Mesodermal cell (in vitro differentiated cells): ENCODE measurements at regions not wholly inside any gene's neighbourhood (a gene's known extent, or its start where the extent isn't known, plus 50 kb on each side); places are given as distances from the start of the nearest gene placed in this dataset.
A peak's percentile ranks its signal among the peaks of the same experiment; 100 is the strongest.
"Not testable (repeated sequence)": the region's sequence is repeated elsewhere in the genome, so short reads cannot be mapped to it uniquely, and the experiment has no call there.

Source experiments
- H3K27ac ChIP-seq: 2 replicates; pipeline ENCODE4 v1.7.0; 2013; ENCODE audit warnings: mild to moderate bottlenecking, low read depth, low read length, moderate library complexity; ENCODE audit not compliant: severe bottlenecking
- H3K36me3 ChIP-seq: 2 replicates; pipeline ENCODE4 v1.7.1; 2013; ENCODE audit warnings: mild to moderate bottlenecking, low read length, moderate library complexity; ENCODE audit not compliant: control insufficient read depth, insufficient read depth
- H3K4me1 ChIP-seq: one replicate; pipeline ENCODE4 v1.7.1; 2013; ENCODE audit warnings: mild to moderate bottlenecking, low read length; ENCODE audit not compliant: insufficient read depth, control insufficient read depth, poor library complexity, severe bottlenecking
- H3K4me3 ChIP-seq: 2 replicates; pipeline ENCODE4 v1.7.0; 2013; ENCODE audit warnings: low read length, control low read depth, mild to moderate bottlenecking; ENCODE audit not compliant: insufficient read depth, poor library complexity, severe bottlenecking; ENCODE audit errors: extremely low read depth
- H3K9me3 ChIP-seq: 2 replicates; pipeline ENCODE4 v1.7.1; 2013; ENCODE audit warnings: mild to moderate bottlenecking, low read length, moderate library complexity; ENCODE audit not compliant: control insufficient read depth
- WGBS, 2 experiments: methylation state at CpG; one replicate each; pipeline ENCODE4 v1.1.5; 2013; ENCODE audit warnings: missing lambda C conversion rate in 2 of 2; ENCODE audit not compliant: insufficient coverage in 2 of 2; 5-methylcytosine and 5-hydroxymethylcytosine counted together

- Histone ChIP-seq H3K27ac (peak overlapping the region; percentile 23), H3K36me3 (no peaks in the 10 kb centered on the region), H3K9me3 (no peaks in the 10 kb centered on the region), H3K4me3 (no peak overlapping the region), H3K4me1 (no peaks in the 10 kb centered on the region)
- 57 to 78% methylated on average over 10 to 11 of the region's 13 CpGs for WGBS, 2 experiments
Observed at GRCh38 chr6:17212546-17213371, 68.4 kb upstream of the RBM24 start.

GRCh38 chr6:17214106-17214505, 67.1 kb upstream of the RBM24 start:
- no peaks in the 10 kb centered on the region for H3K9me3 ChIP-seq
- no peaks in the 10 kb centered on the region for H3K36me3 ChIP-seq
- no peaks in the 10 kb centered on the region for H3K4me1 ChIP-seq
- H3K4me3 ChIP-seq = no peak overlapping the region
- WGBS, 2 experiments = 90 to 95% methylated on average over 4 to 8 of the region's 9 CpGs
- H3K27ac ChIP-seq = no peak overlapping the region

DNA sequence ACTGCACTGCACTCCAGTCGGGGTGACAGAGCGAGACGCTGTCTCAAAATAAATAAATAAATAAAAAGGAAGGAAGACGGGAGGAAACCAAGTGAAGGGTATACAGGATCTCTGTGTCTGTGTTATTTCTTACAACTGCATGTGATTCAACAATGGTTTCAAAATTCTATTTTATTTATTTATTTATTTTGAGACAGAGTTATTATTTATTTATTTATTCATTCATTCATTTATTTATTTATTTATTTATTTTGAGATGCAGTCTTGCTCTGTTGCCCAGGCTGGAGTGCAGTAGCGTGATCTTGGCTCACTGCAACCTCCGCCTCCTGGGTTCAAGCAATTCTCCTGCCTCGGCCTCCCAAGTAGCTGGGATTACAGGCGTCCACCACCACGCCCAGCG, 64.2 kb upstream of the RBM24 start:
- not testable (repeated sequence) for H3K4me1 ChIP-seq, H3K9me3 ChIP-seq, H3K4me3 ChIP-seq, H3K36me3 ChIP-seq, H3K27ac ChIP-seq
- WGBS, 2 experiments = 93 to 94% methylated on average over 5 to 7 of the region's 10 CpGs

GRCh38 chr6:17218023-17218748, 63.0 kb upstream of the RBM24 start:
- Histone ChIP-seq H3K9me3 (no peaks in the 10 kb centered on the region), H3K4me1 (no peaks in the 10 kb centered on the region), H3K27ac (no peak overlapping the region), H3K4me3 (no peak overlapping the region), H3K36me3 (no peaks in the 10 kb centered on the region)
- WGBS, 2 experiments = 95 to 100% methylated on average over 2 to 3 of the region's 6 CpGs

DNA sequence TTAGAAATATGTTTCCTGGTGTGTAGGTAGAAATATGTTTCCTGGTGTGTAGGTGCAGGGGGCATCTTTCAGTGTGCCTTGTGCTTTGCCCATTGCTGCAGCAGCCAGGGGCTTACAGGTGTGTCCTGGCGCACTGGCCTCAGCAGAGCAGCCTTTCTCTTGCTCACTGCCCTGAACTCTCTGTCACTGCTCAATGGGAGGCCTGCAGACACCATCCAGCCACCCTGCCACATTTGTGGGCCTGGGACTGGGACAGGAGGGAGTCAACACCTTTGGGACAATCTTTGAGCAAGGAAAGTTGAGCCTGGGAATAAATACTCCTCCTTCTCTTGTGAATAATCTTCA, 62.4 kb upstream of the RBM24 start:
- Histone ChIP-seq H3K4me1 (no peaks in the 10 kb centered on the region), H3K9me3 (no peaks in the 10 kb centered on the region), H3K27ac (no peak overlapping the region), H3K36me3 (no peaks in the 10 kb centered on the region), H3K4me3 (no peak overlapping the region)
- WGBS, 2 experiments = 80 to 100% methylated on average over 1 of the region's 1 CpG

DNA sequence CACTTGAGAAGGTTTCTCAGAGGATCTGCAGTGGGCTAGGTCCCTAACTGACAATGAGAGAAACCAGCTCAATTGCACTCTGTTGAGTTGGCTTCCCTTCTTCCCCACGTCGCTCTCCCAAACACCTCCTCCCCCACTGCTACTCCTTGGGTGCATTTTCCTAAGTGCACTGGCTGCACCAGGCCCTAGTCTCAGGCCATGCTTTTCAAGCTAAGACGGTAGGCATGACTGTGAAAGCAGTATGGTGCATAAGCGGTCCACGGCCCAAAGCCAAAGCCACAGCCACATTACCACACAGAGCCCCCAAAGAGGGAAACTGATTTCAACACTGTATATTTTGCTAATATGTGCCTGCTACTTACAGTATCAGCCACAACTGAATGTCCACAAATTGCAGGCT, 62.1 kb upstream of the RBM24 start:
- H3K4me3 ChIP-seq = no peak overlapping the region
- no peaks in the 10 kb centered on the region for H3K9me3 ChIP-seq
- WGBS, 2 experiments = 61 to 90% methylated on average over 3 to 4 of the region's 5 CpGs
- no peaks in the 10 kb centered on the region for H3K4me1 ChIP-seq
- no peak overlapping the region for H3K27ac ChIP-seq
- no peaks in the 10 kb centered on the region for H3K36me3 ChIP-seq

GRCh38 chr6:17220040-17220910, 60.9 kb upstream of the RBM24 start:
- no peak overlapping the region for H3K4me3 ChIP-seq
- no peak overlapping the region for H3K27ac ChIP-seq
- WGBS, 2 experiments = 73 to 85% methylated on average over 9 of the region's 12 CpGs
- H3K4me1 ChIP-seq = no peaks in the 10 kb centered on the region
- no peaks in the 10 kb centered on the region for H3K36me3 ChIP-seq
- no peaks in the 10 kb centered on the region for H3K9me3 ChIP-seq

GRCh38 chr6:17224056-17224455, 57.1 kb upstream of the RBM24 start:
- Histone ChIP-seq H3K27ac (no peak overlapping the region), H3K4me3 (no peak overlapping the region), H3K4me1 (no peaks in the 10 kb centered on the region), H3K9me3 (no peaks in the 10 kb centered on the region), H3K36me3 (no peaks in the 10 kb centered on the region)
- 69 to 93% methylated on average over 2 of the region's 3 CpGs for WGBS, 2 experiments

DNA sequence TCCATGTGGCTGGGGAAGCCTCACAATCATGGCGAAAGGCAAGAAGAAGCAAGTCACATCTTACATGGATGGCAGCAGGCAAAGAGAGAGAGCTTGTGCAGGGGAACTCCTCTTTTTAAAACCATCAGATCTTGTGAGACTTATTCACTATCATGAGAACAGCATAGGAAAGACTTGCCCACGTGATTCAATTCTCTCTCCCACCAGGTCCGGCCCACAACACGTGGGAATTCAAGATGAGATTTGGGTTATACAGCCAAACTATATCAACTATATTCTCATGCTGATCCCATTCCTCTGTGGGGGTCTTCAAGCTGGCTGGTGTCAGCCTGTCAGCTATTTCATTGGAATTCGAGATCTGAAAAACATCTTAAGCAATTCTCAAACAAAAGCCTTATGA, 56.7 kb upstream of the RBM24 start:
- H3K4me1 ChIP-seq, H3K36me3 ChIP-seq, H3K9me3 ChIP-seq, H3K4me3 ChIP-seq, H3K27ac ChIP-seq: not testable (repeated sequence)
- WGBS, 2 experiments = 92 to 94% methylated on average over 2 to 4 of the region's 5 CpGs

- 83 to 100% methylated on average over 1 of the region's 3 CpGs for WGBS, 2 experiments
Observed at GRCh38 chr6:17225767-17226630, 55.2 kb upstream of the RBM24 start.

More at GRCh38 chr6:17225767-17226630, 55.2 kb upstream of the RBM24 start:
- no peaks in the 10 kb centered on the region for H3K36me3 ChIP-seq
- H3K4me1 ChIP-seq = no peaks in the 10 kb centered on the region
- no peak overlapping the region for H3K27ac ChIP-seq
- H3K9me3 ChIP-seq = no peaks in the 10 kb centered on the region
- no peak overlapping the region for H3K4me3 ChIP-seq
